Mesothelial cell of epicardium (in vitro differentiated cells): ENCODE measurements at regions not wholly inside any gene's neighbourhood (a gene's known extent, or its start where the extent isn't known, plus 50 kb on each side); places are given as distances from the start of the nearest gene placed in this dataset.

Source experiments
- DNase-seq, 2 experiments: peaks; one replicate each; pipeline ENCODE4 v3.0.0; 2021; ENCODE audit warnings: low spot score in 2 of 2; ENCODE audit not compliant: unreplicated experiment in 2 of 2
- H3K27ac Mint-ChIP-seq: 2 replicates; pipeline ENCODE4 v1.8.0; 2021; ENCODE audit warnings: mixed read lengths
- H3K27me3 Mint-ChIP-seq: 2 replicates; pipeline ENCODE4 v1.8.0; 2021; ENCODE audit warnings: low read depth, mixed read lengths
- H3K36me3 Mint-ChIP-seq: 2 replicates; pipeline ENCODE4 v1.8.0; 2021; ENCODE audit warnings: mixed read lengths
- H3K4me1 Mint-ChIP-seq: 2 replicates; pipeline ENCODE4 v1.8.0; 2021; ENCODE audit warnings: mixed read lengths
- H3K4me3 Mint-ChIP-seq: 2 replicates; pipeline ENCODE4 v1.8.0; 2021; ENCODE audit warnings: mild to moderate bottlenecking, moderate library complexity, mixed read lengths
- H3K9me3 Mint-ChIP-seq: 2 replicates; pipeline ENCODE4 v1.8.0; 2021; ENCODE audit warnings: mixed read lengths
- CTCF ChIP-seq: fragments of 200-600 bp; sonication (generic); IDR thresholded peaks from one replicate; pipeline ENCODE4 v1.5.0; 2021; ENCODE audit warnings: antibody characterized with exemption; ENCODE audit not compliant: unreplicated experiment

GRCh38 chr10:91159254-91159783 is 61.1 kb upstream of the PCGF5 start:
- H3K4me3 Mint-ChIP-seq, result no peak overlapping the region
- H3K27me3 Mint-ChIP-seq, result peaks cover 28% of the 10 kb centered on the region
- DNase-seq, result no peak
- no peaks in the 10 kb centered on the region for H3K36me3 Mint-ChIP-seq
- H3K9me3 Mint-ChIP-seq, result no peaks in the 10 kb centered on the region
- H3K27ac Mint-ChIP-seq, result no peak overlapping the region
- peaks cover 11% of the 10 kb centered on the region for H3K4me1 Mint-ChIP-seq
- TF ChIP-seq CTCF, result no peak

- peak overlapping the region; percentile 67 for H3K4me3 Mint-ChIP-seq
- no peak for TF ChIP-seq CTCF
- peak overlapping the region; percentile 35 for H3K27ac Mint-ChIP-seq
- H3K4me1 Mint-ChIP-seq, result peaks cover 16% of the 10 kb centered on the region
- no peaks in the 10 kb centered on the region for H3K9me3 Mint-ChIP-seq
- no peak for DNase-seq
- H3K36me3 Mint-ChIP-seq, result no peaks in the 10 kb centered on the region
- peaks cover 48% of the 10 kb centered on the region for H3K27me3 Mint-ChIP-seq
Measured at GRCh38 chr10:91162050-91162494, 58.4 kb upstream of the PCGF5 start.

GRCh38 chr10:91162495-91163268 is 57.8 kb upstream of the PCGF5 start:
- H3K4me1 Mint-ChIP-seq, result peaks cover 21% of the 10 kb centered on the region
- TF ChIP-seq CTCF, result no peak
- H3K27me3 Mint-ChIP-seq, result peaks cover 52% of the 10 kb centered on the region
- H3K9me3 Mint-ChIP-seq, result no peaks in the 10 kb centered on the region
- H3K27ac Mint-ChIP-seq, result no peak overlapping the region
- no peaks in the 10 kb centered on the region for H3K36me3 Mint-ChIP-seq
- DNase-seq, result peak; percentile 29 to 63
- peak overlapping the region; percentile 67 for H3K4me3 Mint-ChIP-seq

GRCh38 chr10:91163269-91163868 is 57.1 kb upstream of the PCGF5 start:
- no peak for TF ChIP-seq CTCF
- peak; percentile 41 to 73 for DNase-seq
- peaks cover 58% of the 10 kb centered on the region for H3K27me3 Mint-ChIP-seq
- H3K4me3 Mint-ChIP-seq, result peak overlapping the region; percentile 78
- no peaks in the 10 kb centered on the region for H3K9me3 Mint-ChIP-seq
- no peaks in the 10 kb centered on the region for H3K36me3 Mint-ChIP-seq
- H3K4me1 Mint-ChIP-seq, result peaks cover 20% of the 10 kb centered on the region
- H3K27ac Mint-ChIP-seq, result no peak overlapping the region

GRCh38 chr10:91163869-91164474 is 56.5 kb upstream of the PCGF5 start:
- Mint-ChIP-seq H3K4me3 (peak overlapping the region; percentile 78), H3K27ac (peak overlapping the region; percentile 70), H3K27me3 (peaks cover 58% of the 10 kb centered on the region), H3K4me1 (peaks cover 20% of the 10 kb centered on the region), H3K36me3 (no peaks in the 10 kb centered on the region), H3K9me3 (no peaks in the 10 kb centered on the region)
- DNase-seq, result peak in 1 of 2 experiments; percentile 48
- TF ChIP-seq CTCF, result no peak
